ENCODE measurements at regions not wholly inside any gene's neighbourhood (a gene's known extent, or its start where the extent isn't known, plus 50 kb on each side); places are given as distances from the start of the nearest gene placed in this dataset. TPM values are rescaled to one million over a fixed set of nuclear protein-coding genes. Genes with fewer than 3 reads are reported as not detected.
"Not testable (repeated sequence)": the region's sequence is repeated elsewhere in the genome, so short reads cannot be mapped to it uniquely, and the experiment has no call there.

GRCh38 chr4:4116901-4117300 lies 109.8 kb downstream of the OTOP1 start:
- not testable (repeated sequence) for H3K4ac ChIP-seq (ENCODE audit: low read depth, low read length); H3K36me3 ChIP-seq (ENCODE audit: control insufficient read depth, insufficient read depth, low read length); H3K79me1 ChIP-seq (ENCODE audit: low read length); H3K23ac ChIP-seq (ENCODE audit: low read length); H3K18ac ChIP-seq (ENCODE audit: low read length); H3K4me3 ChIP-seq (ENCODE audit: low read length); H2BK5ac ChIP-seq (ENCODE audit: low read length); H3K27ac ChIP-seq (ENCODE audit: low read depth, low read length); H3K79me2 ChIP-seq (ENCODE audit: control insufficient read depth, insufficient read depth, low read length); H3K27me3 ChIP-seq (ENCODE audit: insufficient read depth, low read length, poor library complexity); H2AK5ac ChIP-seq (ENCODE audit: low read length); H4K5ac ChIP-seq (ENCODE audit: low read length); H4K8ac ChIP-seq (ENCODE audit: low read depth, low read length); H3K4me2 ChIP-seq (ENCODE audit: low read length); H2BK120ac ChIP-seq (ENCODE audit: low read depth, low read length); H2BK15ac ChIP-seq (replicated peaks; ENCODE audit: low read depth); H3K56ac ChIP-seq (ENCODE audit: low read length); H3K4me1 ChIP-seq (ENCODE audit: control insufficient read depth, low read depth, low read length); H3K9ac ChIP-seq (ENCODE audit: low read length)
- no CpG with 5 or more reads among the region's 1 CpG for WGBS (ENCODE audit: extremely low coverage, insufficient coverage, low lambda C conversion rate)
- DNase-seq, result peak; percentile 41

- H3K27ac ChIP-seq (ENCODE audit: low read depth, low read length); H2BK5ac ChIP-seq (ENCODE audit: low read length); H3K4me2 ChIP-seq (ENCODE audit: low read length); H3K9ac ChIP-seq (ENCODE audit: low read length); H3K18ac ChIP-seq (ENCODE audit: low read length); H3K79me2 ChIP-seq (ENCODE audit: control insufficient read depth, insufficient read depth, low read length); H4K5ac ChIP-seq (ENCODE audit: low read length); H3K79me1 ChIP-seq (ENCODE audit: low read length); H3K27me3 ChIP-seq (ENCODE audit: insufficient read depth, low read length, poor library complexity); H3K36me3 ChIP-seq (ENCODE audit: control insufficient read depth, insufficient read depth, low read length); H3K4me3 ChIP-seq (ENCODE audit: low read length); H2BK15ac ChIP-seq (replicated peaks; ENCODE audit: low read depth); H2BK120ac ChIP-seq (ENCODE audit: low read depth, low read length); H3K4me1 ChIP-seq (ENCODE audit: control insufficient read depth, low read depth, low read length); H2AK5ac ChIP-seq (ENCODE audit: low read length); H4K8ac ChIP-seq (ENCODE audit: low read depth, low read length); H3K56ac ChIP-seq (ENCODE audit: low read length); H3K4ac ChIP-seq (ENCODE audit: low read depth, low read length); H3K23ac ChIP-seq (ENCODE audit: low read length); DNase-seq: not testable (repeated sequence)
- WGBS (ENCODE audit: extremely low coverage, insufficient coverage, low lambda C conversion rate), result 93% methylated on average over 2 of the region's 8 CpGs
Observed at GRCh38 chr4:4134368-4134767, 92.4 kb downstream of the OTOP1 start.

- not testable (repeated sequence) for H2BK120ac ChIP-seq (ENCODE audit: low read depth, low read length); H3K36me3 ChIP-seq (ENCODE audit: control insufficient read depth, insufficient read depth, low read length); H3K79me2 ChIP-seq (ENCODE audit: control insufficient read depth, insufficient read depth, low read length); H3K4me3 ChIP-seq (ENCODE audit: low read length); H3K4me2 ChIP-seq (ENCODE audit: low read length); H3K79me1 ChIP-seq (ENCODE audit: low read length); H3K27ac ChIP-seq (ENCODE audit: low read depth, low read length); H3K9ac ChIP-seq (ENCODE audit: low read length); H2AK5ac ChIP-seq (ENCODE audit: low read length); H2BK5ac ChIP-seq (ENCODE audit: low read length); H4K8ac ChIP-seq (ENCODE audit: low read depth, low read length); H3K23ac ChIP-seq (ENCODE audit: low read length); H2BK15ac ChIP-seq (replicated peaks; ENCODE audit: low read depth); H3K4ac ChIP-seq (ENCODE audit: low read depth, low read length); H4K5ac ChIP-seq (ENCODE audit: low read length); H3K4me1 ChIP-seq (ENCODE audit: control insufficient read depth, low read depth, low read length); H3K18ac ChIP-seq (ENCODE audit: low read length); H3K56ac ChIP-seq (ENCODE audit: low read length); DNase-seq; H3K27me3 ChIP-seq (ENCODE audit: insufficient read depth, low read length, poor library complexity)
- no CpG with 5 or more reads among the region's 9 CpGs for WGBS (ENCODE audit: extremely low coverage, insufficient coverage, low lambda C conversion rate)
Observed at GRCh38 chr4:4136621-4137020, 90.1 kb downstream of the OTOP1 start.

Small RNA genes lying in the stretch of these regions (small RNA-seq; reads per million reads assigned to genes)
- not detected for gene AC116562.3 (ENCODE audit: insufficient read depth)

Measured in mesendoderm (in vitro differentiated cells).